ENCODE measurements at regions not wholly inside any gene's neighbourhood (a gene's known extent, or its start where the extent isn't known, plus 50 kb on each side); places are given as distances from the start of the nearest gene placed in this dataset.

DNA sequence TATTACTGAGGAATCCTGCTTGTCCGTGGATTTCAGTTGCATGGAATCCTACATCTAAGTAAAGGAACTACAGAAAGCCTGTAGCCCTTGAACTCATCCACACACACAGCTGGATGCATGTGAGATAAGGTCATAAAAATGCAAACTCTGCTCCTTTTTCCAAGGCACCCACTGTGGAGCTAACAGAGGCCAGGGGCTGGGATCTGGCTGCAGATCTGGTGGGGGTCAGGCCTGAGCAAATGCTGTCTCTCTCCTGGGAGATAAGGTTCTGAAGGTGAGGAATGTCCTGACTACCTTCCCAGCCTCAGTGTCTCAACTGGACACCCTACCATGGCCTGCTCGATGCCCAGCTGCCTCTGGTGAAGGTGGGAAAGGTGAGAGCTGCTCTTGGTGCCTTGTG lies 321.5 kb downstream of the LRFN2 start:
- no peak for DNase-seq
- TF ChIP-seq, protein P1, sequence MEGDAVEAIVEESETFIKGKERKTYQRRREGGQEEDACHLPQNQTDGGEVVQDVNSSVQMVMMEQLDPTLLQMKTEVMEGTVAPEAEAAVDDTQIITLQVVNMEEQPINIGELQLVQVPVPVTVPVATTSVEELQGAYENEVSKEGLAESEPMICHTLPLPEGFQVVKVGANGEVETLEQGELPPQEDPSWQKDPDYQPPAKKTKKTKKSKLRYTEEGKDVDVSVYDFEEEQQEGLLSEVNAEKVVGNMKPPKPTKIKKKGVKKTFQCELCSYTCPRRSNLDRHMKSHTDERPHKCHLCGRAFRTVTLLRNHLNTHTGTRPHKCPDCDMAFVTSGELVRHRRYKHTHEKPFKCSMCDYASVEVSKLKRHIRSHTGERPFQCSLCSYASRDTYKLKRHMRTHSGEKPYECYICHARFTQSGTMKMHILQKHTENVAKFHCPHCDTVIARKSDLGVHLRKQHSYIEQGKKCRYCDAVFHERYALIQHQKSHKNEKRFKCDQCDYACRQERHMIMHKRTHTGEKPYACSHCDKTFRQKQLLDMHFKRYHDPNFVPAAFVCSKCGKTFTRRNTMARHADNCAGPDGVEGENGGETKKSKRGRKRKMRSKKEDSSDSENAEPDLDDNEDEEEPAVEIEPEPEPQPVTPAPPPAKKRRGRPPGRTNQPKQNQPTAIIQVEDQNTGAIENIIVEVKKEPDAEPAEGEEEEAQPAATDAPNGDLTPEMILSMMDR (IDR thresholded peaks at IDR 0.05; ENCODE audit: partially characterized antibody, unreplicated experiment) = no peak
- Mint-ChIP-seq H3K4me1 (ENCODE audit: low read depth, unreplicated experiment) (no peaks in the 10 kb centered on the region), H3K27ac (ENCODE audit: unreplicated experiment) (no peak overlapping the region), H3K36me3 (ENCODE audit: unreplicated experiment) (no peaks in the 10 kb centered on the region), H3K27me3 (ENCODE audit: unreplicated experiment) (no peaks in the 10 kb centered on the region), H3K4me3 (ENCODE audit: unreplicated experiment) (no peak overlapping the region), H3K9me3 (ENCODE audit: unreplicated experiment) (no peaks in the 10 kb centered on the region)

DNA sequence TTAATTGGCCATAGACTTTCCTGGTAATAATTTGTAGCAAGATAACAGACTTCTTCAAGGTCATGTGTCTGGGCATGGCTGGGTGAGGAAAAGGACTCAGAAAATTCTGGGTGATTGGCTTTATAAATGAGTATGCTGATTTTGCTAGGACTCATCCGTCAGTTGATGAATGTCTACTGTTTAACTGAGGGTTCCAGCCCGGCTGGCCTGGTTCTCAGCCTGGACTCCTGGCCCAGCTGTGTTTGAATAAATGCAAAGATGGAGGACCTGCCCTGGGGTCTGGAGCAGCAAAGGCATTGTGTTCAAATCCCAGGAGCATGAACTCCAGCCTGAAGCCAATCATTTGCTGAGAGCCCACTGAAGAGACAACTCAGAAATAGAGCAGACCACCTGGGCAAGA lies 323.2 kb downstream of the LRFN2 start:
- Mint-ChIP-seq H3K27me3 (ENCODE audit: unreplicated experiment) (no peaks in the 10 kb centered on the region), H3K27ac (ENCODE audit: unreplicated experiment) (no peak overlapping the region), H3K4me1 (ENCODE audit: low read depth, unreplicated experiment) (no peaks in the 10 kb centered on the region), H3K36me3 (ENCODE audit: unreplicated experiment) (no peaks in the 10 kb centered on the region), H3K4me3 (ENCODE audit: unreplicated experiment) (no peak overlapping the region), H3K9me3 (ENCODE audit: unreplicated experiment) (no peaks in the 10 kb centered on the region)
- TF ChIP-seq, protein P1 (IDR thresholded peaks at IDR 0.05; ENCODE audit: partially characterized antibody, unreplicated experiment) = no peak
- no peak for DNase-seq

DNA sequence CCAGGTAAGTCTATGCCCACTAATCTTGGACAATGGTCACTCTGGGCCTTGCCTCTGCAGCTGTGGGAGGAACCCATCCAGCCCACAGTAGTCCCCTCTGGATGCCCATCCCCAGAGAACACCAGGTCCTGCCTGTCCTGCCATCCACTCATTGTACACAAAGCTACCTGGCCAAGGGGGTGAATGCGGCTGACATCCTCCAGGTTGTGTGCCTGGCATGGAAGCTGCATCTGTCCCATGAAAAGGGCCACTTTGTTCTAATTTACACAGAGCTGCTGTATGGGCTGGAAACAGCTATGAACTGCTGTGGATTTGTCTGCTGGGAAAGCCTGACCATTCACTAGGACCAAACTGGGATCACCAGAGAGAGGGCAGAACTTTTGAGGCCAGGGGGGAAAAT lies 324.8 kb downstream of the LRFN2 start:
- Mint-ChIP-seq H3K4me3 (ENCODE audit: unreplicated experiment) (no peak overlapping the region), H3K27me3 (ENCODE audit: unreplicated experiment) (no peaks in the 10 kb centered on the region), H3K36me3 (ENCODE audit: unreplicated experiment) (no peaks in the 10 kb centered on the region), H3K9me3 (ENCODE audit: unreplicated experiment) (no peaks in the 10 kb centered on the region), H3K27ac (ENCODE audit: unreplicated experiment) (no peak overlapping the region), H3K4me1 (ENCODE audit: low read depth, unreplicated experiment) (no peaks in the 10 kb centered on the region)
- TF ChIP-seq, protein P1 (IDR thresholded peaks at IDR 0.05; ENCODE audit: partially characterized antibody, unreplicated experiment) = no peak
- DNase-seq = no peak

DNA sequence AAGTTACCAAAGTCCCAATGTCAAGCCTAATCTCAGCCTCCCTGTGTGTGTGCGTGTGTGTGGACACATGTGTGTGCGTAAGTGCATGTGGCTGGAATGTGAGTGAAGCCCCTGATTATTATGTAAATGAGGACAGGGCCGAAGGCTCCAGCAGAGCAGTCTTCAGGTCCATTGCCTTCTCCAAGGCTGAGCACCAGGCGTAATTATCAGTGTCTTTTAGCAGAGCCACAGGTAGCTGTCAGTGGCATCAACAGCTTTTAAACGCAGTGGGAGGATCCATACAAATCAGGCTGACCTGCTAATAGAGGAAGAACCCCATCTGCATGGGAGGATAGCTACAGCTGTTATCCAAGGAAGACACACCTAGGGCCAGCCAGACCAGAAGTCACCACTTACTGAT lies 324.3 kb upstream of the MOCS1 start:
- no peaks in the 10 kb centered on the region for H3K36me3 Mint-ChIP-seq (ENCODE audit: unreplicated experiment)
- DNase-seq = no peak
- no peak overlapping the region for H3K4me3 Mint-ChIP-seq (ENCODE audit: unreplicated experiment)
- H3K9me3 Mint-ChIP-seq (ENCODE audit: unreplicated experiment) = no peaks in the 10 kb centered on the region
- peaks cover 3% of the 10 kb centered on the region for H3K4me1 Mint-ChIP-seq (ENCODE audit: low read depth, unreplicated experiment)
- no peaks in the 10 kb centered on the region for H3K27me3 Mint-ChIP-seq (ENCODE audit: unreplicated experiment)
- TF ChIP-seq, protein P1 (IDR thresholded peaks at IDR 0.05; ENCODE audit: partially characterized antibody, unreplicated experiment) = no peak
- H3K27ac Mint-ChIP-seq (ENCODE audit: unreplicated experiment) = no peak overlapping the region

DNA sequence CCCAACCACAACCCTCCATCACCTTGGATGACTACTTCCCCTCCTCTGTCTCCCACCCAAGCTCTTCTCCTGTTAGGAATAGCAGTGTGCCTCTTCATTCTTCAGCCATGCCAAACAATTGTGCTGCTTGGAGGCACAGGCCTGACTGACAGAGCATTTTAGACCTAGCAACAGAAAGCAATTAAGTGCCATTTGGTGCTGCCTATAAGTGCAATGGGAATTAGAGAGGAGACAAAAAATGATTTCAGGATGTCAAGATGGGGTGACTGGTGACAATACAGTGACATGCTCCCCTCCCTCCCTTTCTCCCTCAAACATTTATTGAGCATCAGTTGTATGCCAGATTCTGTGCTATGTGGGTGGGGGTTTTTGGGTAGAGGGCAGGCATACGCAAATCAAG lies 322.6 kb upstream of the MOCS1 start:
- no peak for DNase-seq
- no peak overlapping the region for H3K4me3 Mint-ChIP-seq (ENCODE audit: unreplicated experiment)
- no peak overlapping the region for H3K27ac Mint-ChIP-seq (ENCODE audit: unreplicated experiment)
- peaks cover 3% of the 10 kb centered on the region for H3K4me1 Mint-ChIP-seq (ENCODE audit: low read depth, unreplicated experiment)
- no peaks in the 10 kb centered on the region for H3K27me3 Mint-ChIP-seq (ENCODE audit: unreplicated experiment)
- TF ChIP-seq, protein P1 (IDR thresholded peaks at IDR 0.05; ENCODE audit: partially characterized antibody, unreplicated experiment) = no peak
- H3K9me3 Mint-ChIP-seq (ENCODE audit: unreplicated experiment) = no peaks in the 10 kb centered on the region
- H3K36me3 Mint-ChIP-seq (ENCODE audit: unreplicated experiment) = no peaks in the 10 kb centered on the region
